Ovary (tissue), 7 donors: ENCODE measurements at regions not wholly inside any gene's neighbourhood (a gene's known extent, or its start where the extent isn't known, plus 50 kb on each side); places are given as distances from the start of the nearest gene placed in this dataset.

Source experiments
- DNase-seq, 5 donors: peaks; one replicate each; pipeline ENCODE4 v3.0.0-alpha.2; 2019 to 2020
- H3K27ac ChIP-seq, 2 donors: fragments of 200-600 bp; one replicate each; pipeline versions ENCODE4 v1.5.1 to v1.8.0; 2019 to 2022
- H3K27me3 ChIP-seq: fragments of 200-600 bp; one replicate; pipeline ENCODE4 v1.8.0; 2022
- H3K36me3 ChIP-seq: fragments of 200-600 bp; sonication (generic); one replicate; pipeline ENCODE4 v1.5.1; 2019
- H3K4me1 ChIP-seq: one replicate; pipeline ENCODE4 v1.8.1; 2013; ENCODE audit warnings: mild to moderate bottlenecking, moderate library complexity; ENCODE audit not compliant: insufficient read depth
- H3K4me3 ChIP-seq: fragments of 200-600 bp; sonication (generic); one replicate; pipeline ENCODE4 v1.5.1; 2017
- H3K9me3 ChIP-seq, 2 donors: fragments of 200-600 bp in 1 of 2; sonication (generic) in 1 of 2; one replicate each; pipeline versions ENCODE4 v1.5.1 to v1.8.1; 2013 to 2019; ENCODE audit warnings: mild to moderate bottlenecking in 1 of 2, moderate library complexity in 1 of 2
- EP300 ChIP-seq: sonication (generic); formaldehyde crosslinking; IDR thresholded peaks from one replicate; pipeline ENCODE4 v1.6.1; 2017; ENCODE audit warnings: antibody characterized with exemption
- POLR2A ChIP-seq: fragments of 450-650 bp; IDR thresholded peaks from one replicate; pipeline ENCODE4 v1.6.1; 2017; ENCODE audit warnings: antibody characterized with exemption, mild to moderate bottlenecking, moderate library complexity
- WGBS, 3 donors: extraction: QIAGEN DNeasy Blood & Tissue Kit in 1 of 3; methylation state at CpG; one replicate each; pipeline versions ENCODE4 v1.1.5 to v1.1.7; 2013 to 2017; 5-methylcytosine and 5-hydroxymethylcytosine counted together
- intact Hi-C, 4 donors: fragments of 100-400 bp; cut with DNase I; formaldehyde crosslinking; loops; one replicate each; pipeline versions ENCODE4 v1.11.0 to v1.15.1; 2022 to 2023
- TF ChIP-seq, protein P1 (sequence below), 3 donors: fragments of 450-650 bp in 2 of 3; fragments of 200-600 bp in 1 of 3; IDR thresholded peaks; one replicate each; pipeline versions ENCODE4 v1.5.1 to v1.8.0; 2016 to 2022; ENCODE audit warnings: antibody characterized with exemption in 3 of 3, mild to moderate bottlenecking in 1 of 3
- donor health status: DM: no; HTN: no; CAD: no; lungs with moderate emphysema.
- donor health status: DM: no; HTN: no; CAD: no.
- donor health status: Bipolar disorder and iron deficiency.
- donor health status: DM: no; HTN: no; CAD: no.
- donor health status: DM: yes; HTN: yes; CAD: no.

DNA sequence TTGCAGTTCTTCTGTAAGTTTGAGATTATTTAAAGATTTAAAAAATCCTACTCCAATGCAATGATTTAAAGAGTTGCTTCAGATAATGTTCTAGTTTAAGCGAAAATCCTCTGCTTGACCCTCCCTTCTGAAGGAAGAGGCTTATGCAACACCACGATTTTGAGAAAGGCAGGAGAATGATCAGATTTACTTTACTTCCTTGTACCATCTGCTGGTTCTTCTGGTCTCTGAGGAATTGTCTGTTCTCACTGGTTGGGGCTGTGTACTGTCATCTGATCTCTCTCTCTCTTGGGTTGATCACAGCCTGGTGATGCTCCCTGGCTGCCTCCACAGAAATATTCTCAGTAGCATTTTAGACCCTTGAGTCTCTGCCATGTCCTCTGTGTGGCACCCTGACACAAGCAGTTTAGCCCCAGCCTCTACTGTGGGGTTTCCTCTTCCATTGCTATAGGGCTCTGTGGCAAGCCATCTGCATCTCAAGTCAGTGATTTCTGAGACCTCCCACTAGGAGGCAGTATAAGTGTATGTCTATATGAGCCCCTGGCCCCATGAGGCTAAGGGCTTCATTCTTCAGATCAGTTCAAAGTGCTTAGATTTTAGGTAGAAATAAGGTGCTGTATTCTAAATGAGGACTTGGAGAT is 50.8 kb upstream of the PLAAT1 start:
- no peaks in the 10 kb centered on the region for H3K4me1 ChIP-seq
- no peaks in the 10 kb centered on the region for H3K36me3 ChIP-seq
- H3K27me3 ChIP-seq: no peaks in the 10 kb centered on the region
- no peaks in the 10 kb centered on the region for H3K9me3 ChIP-seq
- TF ChIP-seq POLR2A (no peak), EP300 (no peak)
- TF ChIP-seq, protein P1, sequence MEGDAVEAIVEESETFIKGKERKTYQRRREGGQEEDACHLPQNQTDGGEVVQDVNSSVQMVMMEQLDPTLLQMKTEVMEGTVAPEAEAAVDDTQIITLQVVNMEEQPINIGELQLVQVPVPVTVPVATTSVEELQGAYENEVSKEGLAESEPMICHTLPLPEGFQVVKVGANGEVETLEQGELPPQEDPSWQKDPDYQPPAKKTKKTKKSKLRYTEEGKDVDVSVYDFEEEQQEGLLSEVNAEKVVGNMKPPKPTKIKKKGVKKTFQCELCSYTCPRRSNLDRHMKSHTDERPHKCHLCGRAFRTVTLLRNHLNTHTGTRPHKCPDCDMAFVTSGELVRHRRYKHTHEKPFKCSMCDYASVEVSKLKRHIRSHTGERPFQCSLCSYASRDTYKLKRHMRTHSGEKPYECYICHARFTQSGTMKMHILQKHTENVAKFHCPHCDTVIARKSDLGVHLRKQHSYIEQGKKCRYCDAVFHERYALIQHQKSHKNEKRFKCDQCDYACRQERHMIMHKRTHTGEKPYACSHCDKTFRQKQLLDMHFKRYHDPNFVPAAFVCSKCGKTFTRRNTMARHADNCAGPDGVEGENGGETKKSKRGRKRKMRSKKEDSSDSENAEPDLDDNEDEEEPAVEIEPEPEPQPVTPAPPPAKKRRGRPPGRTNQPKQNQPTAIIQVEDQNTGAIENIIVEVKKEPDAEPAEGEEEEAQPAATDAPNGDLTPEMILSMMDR (IDR thresholded peaks at IDR 0.05): no peak
- no peak for DNase-seq
- 21 to 26% (median 23%) methylated on average over 2 of the region's 2 CpGs for WGBS, 3 donors
- intact Hi-C loops: loop anchor here in 1 of 4 donors (10.0 kb wide), 1 partner anchor 905 kb away; no protein-coding TSS in a partner anchor
- no peak overlapping the region for H3K4me3 ChIP-seq
- no peak overlapping the region for H3K27ac ChIP-seq
